Gastrocnemius medialis (tissue), 4 donors: ENCODE measurements at regions not wholly inside any gene's neighbourhood (a gene's known extent, or its start where the extent isn't known, plus 50 kb on each side); places are given as distances from the start of the nearest gene placed in this dataset.

ENCODE experiments used
- CTCF ChIP-seq, 5 experiments: fragments of 450-650 bp in 3 of 5; fragments of 200-600 bp in 2 of 5; sonication (generic) in 2 of 5; IDR thresholded peaks in 4 of 5; conservative IDR thresholded peaks in 1 of 5; 1 replicate in 4 of 5; 2 replicates in 1 of 5; pipeline ENCODE4 v1.5.1; 2016 to 2019; ENCODE audit warnings: antibody characterized with exemption in 5 of 5, mild to moderate bottlenecking in 3 of 5, moderate library complexity in 3 of 5
- POLR2A ChIP-seq, 2 donors: fragments of 450-650 bp; IDR thresholded peaks; one replicate each; pipeline ENCODE4 v1.6.1; 2017; ENCODE audit warnings: antibody characterized with exemption in 2 of 2, mild to moderate bottlenecking in 2 of 2, moderate library complexity in 2 of 2

GRCh38 chr2:12417786-12418185, 298.9 kb upstream of the TRIB2 start:
- no peak for TF ChIP-seq CTCF (IDR thresholded peaks at IDR 0.05 in 4 of 5, conservative IDR thresholded peaks at IDR 0.05 in 1 of 5)
- no peak for TF ChIP-seq POLR2A (IDR thresholded peaks at IDR 0.05)
